Mucosa of descending colon (tissue), 3 donors: ENCODE measurements at regions not wholly inside any gene's neighbourhood (a gene's known extent, or its start where the extent isn't known, plus 50 kb on each side); places are given as distances from the start of the nearest gene placed in this dataset.
"Not testable (repeated sequence)": the region's sequence is repeated elsewhere in the genome, so short reads cannot be mapped to it uniquely, and the experiment has no call there.

ENCODE experiments used
- ATAC-seq: fragments of 200-7000 bp; cut with Tn5 transposase; one replicate; pipeline ENCODE4 v1.9.1; 2020; ENCODE audit warnings: mild to moderate bottlenecking, moderate library complexity
- DNase-seq, 3 donors: peaks; one replicate each; pipeline ENCODE4 v3.0.0-alpha.2; 2020
- H3K36me3 ChIP-seq: fragments of 200-600 bp; one replicate; pipeline ENCODE4 v1.8.0; 2021; ENCODE audit warnings: low read depth, mild to moderate bottlenecking
- H3K4me1 ChIP-seq: fragments of 200-600 bp; one replicate; pipeline ENCODE4 v1.8.0; 2021; ENCODE audit warnings: low read depth, mild to moderate bottlenecking
- H3K4me3 ChIP-seq: fragments of 200-600 bp; one replicate; pipeline ENCODE4 v1.8.0; 2021; ENCODE audit warnings: mild to moderate bottlenecking
- H3K9me3 ChIP-seq: fragments of 200-600 bp; one replicate; pipeline ENCODE4 v1.8.0; 2021; ENCODE audit warnings: mild to moderate bottlenecking
- intact Hi-C, 2 donors: fragments of 100-400 bp; cut with DNase I in 1 of 2; cut with micrococcal nuclease in 1 of 2; formaldehyde crosslinking; loops; one replicate each; pipeline versions ENCODE4 v1.11.0 to v1.11.1; 2022; cut with DNase I, micrococcal nuclease
- TF ChIP-seq, protein P1 (sequence below): fragments of 200-600 bp; IDR thresholded peaks from one replicate; pipeline ENCODE4 v1.8.0; 2022; ENCODE audit warnings: antibody characterized with exemption, mild to moderate bottlenecking
- donor health status: DM: no; HTN: no; CAD: no; lungs with moderate emphysema.
- donor health status: DM: no; HTN: no; CAD: no.
- donor health status: DM: no; HTN: yes; CAD: no.

DNA sequence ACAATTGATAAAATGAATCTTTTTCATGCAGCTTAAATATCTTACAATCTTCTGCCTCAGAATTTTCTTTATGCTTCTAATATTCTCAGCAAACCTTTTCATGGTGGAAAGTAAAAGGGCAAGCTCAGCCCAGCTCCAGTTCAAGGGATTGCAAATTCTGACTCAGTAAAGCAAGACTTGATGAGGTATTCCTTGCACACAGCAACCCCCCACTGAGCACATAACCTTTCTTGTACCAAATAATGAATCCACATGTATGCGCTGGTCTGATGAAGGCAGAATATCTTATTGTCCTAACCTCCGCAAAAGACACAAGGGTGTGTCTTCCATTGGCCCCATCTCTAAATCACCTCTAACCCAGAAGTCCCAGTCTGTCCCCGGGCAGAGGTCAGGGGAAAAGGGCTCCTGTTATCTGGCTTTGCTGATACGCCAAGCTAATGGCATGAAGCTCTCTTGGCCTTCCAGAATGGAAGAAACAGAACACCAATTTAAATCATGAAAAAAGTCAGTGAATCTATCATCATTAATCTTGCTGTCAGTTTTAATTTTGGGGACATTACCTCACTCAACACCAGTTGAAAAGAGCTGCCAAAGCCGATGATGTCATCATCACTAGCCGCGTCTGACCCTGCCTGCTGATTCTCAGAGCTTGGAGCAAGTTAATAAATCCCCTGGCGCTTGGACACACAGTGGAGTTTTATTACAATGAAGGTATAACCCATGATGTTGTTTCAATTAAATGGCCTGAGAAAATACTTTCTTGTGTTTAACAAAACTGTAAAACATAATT, 592.5 kb upstream of the CLINT1 start:
- Histone ChIP-seq H3K4me3 (no peak overlapping the region), H3K36me3 (no peaks in the 10 kb centered on the region), H3K9me3 (no peaks in the 10 kb centered on the region), H3K4me1 (no peaks in the 10 kb centered on the region)
- DNase-seq: peak in 1 of 3 donors; percentile 29
- intact Hi-C loops: no loop called here
- TF ChIP-seq, protein P1, sequence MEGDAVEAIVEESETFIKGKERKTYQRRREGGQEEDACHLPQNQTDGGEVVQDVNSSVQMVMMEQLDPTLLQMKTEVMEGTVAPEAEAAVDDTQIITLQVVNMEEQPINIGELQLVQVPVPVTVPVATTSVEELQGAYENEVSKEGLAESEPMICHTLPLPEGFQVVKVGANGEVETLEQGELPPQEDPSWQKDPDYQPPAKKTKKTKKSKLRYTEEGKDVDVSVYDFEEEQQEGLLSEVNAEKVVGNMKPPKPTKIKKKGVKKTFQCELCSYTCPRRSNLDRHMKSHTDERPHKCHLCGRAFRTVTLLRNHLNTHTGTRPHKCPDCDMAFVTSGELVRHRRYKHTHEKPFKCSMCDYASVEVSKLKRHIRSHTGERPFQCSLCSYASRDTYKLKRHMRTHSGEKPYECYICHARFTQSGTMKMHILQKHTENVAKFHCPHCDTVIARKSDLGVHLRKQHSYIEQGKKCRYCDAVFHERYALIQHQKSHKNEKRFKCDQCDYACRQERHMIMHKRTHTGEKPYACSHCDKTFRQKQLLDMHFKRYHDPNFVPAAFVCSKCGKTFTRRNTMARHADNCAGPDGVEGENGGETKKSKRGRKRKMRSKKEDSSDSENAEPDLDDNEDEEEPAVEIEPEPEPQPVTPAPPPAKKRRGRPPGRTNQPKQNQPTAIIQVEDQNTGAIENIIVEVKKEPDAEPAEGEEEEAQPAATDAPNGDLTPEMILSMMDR: no peak
- no peak for ATAC-seq

DNA sequence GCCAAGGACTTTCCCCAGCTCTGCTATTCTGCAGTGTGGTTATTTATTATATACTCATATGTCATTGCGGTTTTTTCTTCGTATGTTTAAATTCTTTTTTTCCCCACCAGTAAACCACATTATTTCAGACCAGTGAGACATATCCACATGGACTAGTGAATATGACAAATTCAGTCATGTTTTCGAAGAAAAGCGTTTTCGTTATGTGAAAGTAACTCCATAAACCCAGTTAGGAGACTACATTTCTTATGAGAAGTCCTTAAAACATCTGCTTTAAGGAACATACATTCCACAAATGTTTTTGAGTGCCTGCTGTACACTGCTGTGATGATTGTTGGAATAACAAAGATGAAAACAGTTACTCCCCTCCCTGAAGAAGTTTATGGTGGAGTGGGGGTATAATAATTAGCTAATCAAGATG, 591.8 kb upstream of the CLINT1 start:
- no peak overlapping the region for H3K4me3 ChIP-seq
- TF ChIP-seq, protein P1: no peak
- intact Hi-C loops: no loop called here
- H3K36me3 ChIP-seq: no peaks in the 10 kb centered on the region
- H3K9me3 ChIP-seq: no peaks in the 10 kb centered on the region
- H3K4me1 ChIP-seq: no peaks in the 10 kb centered on the region
- ATAC-seq (no peak), DNase-seq (no peak)

DNA sequence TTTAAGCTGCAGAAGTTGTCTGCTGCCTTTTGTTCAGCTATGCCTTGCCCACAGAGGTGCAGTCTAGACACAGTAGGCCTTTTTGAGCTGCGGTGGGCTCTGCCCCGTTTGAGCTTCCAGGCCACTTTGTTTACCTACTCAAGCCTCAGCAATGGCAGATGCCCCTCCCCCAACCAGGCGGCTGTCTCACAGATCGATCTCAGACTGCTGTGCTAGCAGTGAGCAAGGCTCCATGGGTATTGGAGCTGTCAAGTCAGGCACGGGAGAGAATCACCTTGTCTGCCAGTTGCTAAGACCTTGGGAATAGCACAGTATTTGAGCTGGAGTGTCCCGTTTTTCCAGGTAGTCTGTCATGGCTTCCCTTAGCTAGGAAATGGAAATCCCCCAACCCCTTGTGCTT, 587.8 kb upstream of the CLINT1 start:
- H3K4me1 ChIP-seq, intact Hi-C loops, DNase-seq, ATAC-seq, H3K9me3 ChIP-seq, H3K36me3 ChIP-seq, H3K4me3 ChIP-seq: not testable (repeated sequence)

DNA sequence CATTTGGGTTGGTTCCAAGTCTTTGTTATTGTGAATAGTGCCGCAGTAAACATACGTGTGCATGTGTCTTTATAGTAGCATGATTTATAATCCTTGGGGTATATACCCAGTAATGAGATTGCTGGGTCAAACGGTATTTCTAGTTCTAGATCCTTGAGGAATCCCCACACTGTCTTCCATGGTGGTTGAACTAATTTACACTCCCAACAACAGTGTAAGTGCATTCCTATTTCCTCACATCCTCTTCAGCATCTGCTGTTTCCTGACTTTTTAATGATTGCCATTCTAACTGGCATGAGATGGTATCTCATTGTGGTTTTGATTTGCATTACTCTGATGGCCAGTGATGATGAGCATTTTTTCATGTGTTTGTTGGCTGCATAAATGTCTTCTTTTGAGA, 580.3 kb upstream of the CLINT1 start:
- H3K36me3 ChIP-seq, H3K9me3 ChIP-seq, H3K4me3 ChIP-seq, ATAC-seq, DNase-seq, intact Hi-C loops, H3K4me1 ChIP-seq: not testable (repeated sequence)

DNA sequence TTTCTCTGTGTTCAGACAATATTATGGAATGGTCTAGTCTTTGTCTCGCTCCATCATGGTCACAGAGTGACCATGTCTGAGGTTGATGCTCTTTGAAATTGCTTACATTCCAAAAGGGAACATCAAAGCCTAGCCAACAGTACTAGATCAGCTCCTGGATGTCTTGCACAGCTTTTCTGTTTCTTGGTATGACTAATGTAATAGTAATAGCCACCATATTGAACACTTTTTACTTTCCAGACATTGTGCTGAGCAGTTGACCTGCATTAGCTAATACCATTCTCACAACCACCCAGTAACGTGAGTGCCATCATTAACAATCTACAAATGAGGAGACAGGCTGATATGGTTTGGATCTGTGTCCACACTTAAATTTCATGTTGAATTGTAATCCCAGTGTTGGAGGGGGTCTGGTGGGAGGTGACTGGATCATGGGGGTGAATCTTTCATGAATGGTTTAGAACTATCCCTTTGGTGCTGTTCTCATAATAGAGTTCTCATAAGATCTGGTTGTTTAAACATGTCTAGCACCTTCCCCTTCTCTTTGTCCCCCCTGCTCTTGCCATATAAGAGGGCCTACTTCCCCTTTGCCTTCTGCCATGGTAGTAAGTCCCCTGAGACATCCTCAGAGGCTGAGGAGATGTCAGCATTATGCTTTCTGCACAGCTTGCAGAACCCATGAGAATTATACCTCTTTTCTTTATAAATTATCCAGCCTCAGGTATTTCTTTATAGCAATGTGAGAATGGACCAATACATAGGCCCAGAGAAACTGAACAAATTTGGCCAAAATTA, 577.5 kb upstream of the CLINT1 start:
- intact Hi-C loops: no loop called here
- no peaks in the 10 kb centered on the region for H3K4me1 ChIP-seq
- no peak overlapping the region for H3K4me3 ChIP-seq
- peak; percentile 24 for ATAC-seq
- H3K9me3 ChIP-seq: no peaks in the 10 kb centered on the region
- no peak for DNase-seq
- TF ChIP-seq, protein P1: no peak
- no peaks in the 10 kb centered on the region for H3K36me3 ChIP-seq

DNA sequence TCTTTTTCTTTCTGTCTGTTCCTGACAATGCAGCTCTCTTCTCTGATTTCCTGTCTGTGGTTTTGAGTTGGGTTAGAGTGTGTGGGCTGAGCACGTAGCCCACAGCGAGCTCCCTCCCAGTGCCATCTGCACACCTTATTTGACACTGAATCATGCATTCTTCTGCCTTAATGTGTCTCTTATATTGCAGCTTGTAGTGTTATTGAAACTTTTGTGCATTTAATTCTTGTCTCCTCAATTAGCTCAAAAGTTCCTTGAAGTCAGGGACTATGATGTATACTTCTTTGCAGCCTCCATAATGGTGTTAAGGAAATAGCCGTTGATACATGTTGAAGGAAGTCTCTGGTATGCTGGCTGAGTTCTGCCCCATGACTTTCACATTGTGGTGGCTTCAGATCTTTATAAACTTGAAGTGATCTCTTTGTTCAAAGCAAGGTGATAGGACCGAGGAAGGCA, 576.2 kb upstream of the CLINT1 start:
- Histone ChIP-seq H3K9me3 (no peaks in the 10 kb centered on the region), H3K4me3 (no peak overlapping the region), H3K4me1 (no peaks in the 10 kb centered on the region), H3K36me3 (no peaks in the 10 kb centered on the region)
- ATAC-seq (peak; percentile 32), DNase-seq (no peak)
- TF ChIP-seq, protein P1: no peak
- intact Hi-C loops: no loop called here
